Stimulated activated CD8-positive, alpha-beta memory T cell treated with anti-CD3 and anti-CD28 coated beads, Interleukin-7, amount 100 ng/mL, for 1 hour (primary cell): ENCODE measurements at regions not wholly inside any gene's neighbourhood (a gene's known extent, or its start where the extent isn't known, plus 50 kb on each side); places are given as distances from the start of the nearest gene placed in this dataset.

Source experiments
- DNase-seq, 2 donors: peaks; one replicate each; pipeline ENCODE4 v3.0.0-alpha.2; 2020; ENCODE audit warnings: low read depth in 2 of 2

DNA sequence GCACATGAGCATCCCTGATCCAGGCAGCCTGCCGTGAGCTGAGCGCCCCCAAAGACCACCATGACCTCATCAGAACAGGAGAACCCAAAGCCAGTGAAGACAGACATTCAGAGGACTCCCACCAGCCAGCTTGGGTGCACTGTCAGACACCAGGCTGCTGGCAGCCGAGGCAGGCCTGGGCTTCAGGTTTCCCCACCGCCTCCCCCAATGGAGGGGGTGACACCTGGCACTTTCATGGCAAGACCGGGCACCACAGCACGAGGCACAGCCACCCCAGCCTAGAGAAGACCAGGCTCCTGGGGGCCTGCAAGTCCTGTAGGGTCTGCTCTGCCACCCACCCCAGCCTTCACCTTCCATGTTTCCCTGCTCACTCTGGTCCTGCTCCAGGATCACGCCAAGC, 140.5 kb downstream of the C16orf95 start:
- DNase-seq = no peak

DNA sequence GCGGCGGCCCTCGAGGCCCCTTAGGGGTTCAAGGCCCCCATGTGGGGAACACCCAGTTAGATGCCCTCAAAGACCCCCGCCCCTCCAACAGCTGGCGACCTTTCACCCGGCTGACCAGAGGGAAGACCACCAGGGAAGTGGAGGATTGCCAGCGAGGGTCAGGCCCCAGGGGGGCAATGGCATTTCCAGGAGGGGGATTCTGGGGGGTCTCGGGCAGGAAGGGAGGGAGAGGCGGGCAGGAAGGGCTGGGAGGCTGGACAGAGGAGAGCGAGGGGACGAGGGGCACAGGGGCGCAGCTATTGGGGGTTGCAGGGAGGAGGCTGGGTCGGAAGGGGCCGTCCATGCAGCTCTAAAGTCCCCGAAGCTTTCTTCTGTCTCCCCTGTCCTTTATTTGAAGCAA, 139.5 kb downstream of the C16orf95 start:
- no peak for DNase-seq

DNA sequence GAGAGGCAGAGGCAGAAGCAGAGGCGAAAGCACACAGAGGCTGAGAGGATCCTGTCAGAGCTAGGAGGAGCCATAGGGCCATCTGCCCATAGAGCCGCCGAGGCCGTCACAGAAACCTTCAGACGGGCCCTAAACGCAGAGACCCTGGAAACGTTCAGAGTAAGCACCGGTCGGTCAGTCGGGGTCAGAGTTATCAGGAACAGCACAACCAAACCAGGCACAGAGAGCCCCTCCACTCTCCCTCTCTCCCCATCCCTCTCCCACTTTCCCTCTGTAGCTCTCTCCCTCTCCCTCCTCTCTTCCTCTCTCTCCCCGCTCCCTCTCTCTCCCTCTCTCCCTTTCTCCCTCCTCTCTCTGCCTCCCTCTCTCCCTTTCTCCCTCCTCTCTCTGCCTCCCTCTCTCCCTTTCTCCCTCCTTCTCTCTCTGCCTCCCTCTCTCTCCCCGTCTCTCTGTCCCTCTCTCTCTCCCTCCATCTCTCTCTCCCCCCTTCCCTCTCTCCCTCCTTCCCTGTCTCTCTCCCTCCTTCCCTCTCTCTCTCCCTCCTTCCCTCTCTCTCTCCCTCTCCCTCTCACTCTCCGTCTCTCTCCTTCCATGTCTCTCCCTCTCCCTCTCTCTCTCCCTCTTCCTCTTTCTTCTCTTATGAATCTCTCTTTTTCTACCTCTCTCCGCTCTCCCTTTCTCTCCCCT, 138.9 kb downstream of the C16orf95 start:
- DNase-seq = no peak

DNA sequence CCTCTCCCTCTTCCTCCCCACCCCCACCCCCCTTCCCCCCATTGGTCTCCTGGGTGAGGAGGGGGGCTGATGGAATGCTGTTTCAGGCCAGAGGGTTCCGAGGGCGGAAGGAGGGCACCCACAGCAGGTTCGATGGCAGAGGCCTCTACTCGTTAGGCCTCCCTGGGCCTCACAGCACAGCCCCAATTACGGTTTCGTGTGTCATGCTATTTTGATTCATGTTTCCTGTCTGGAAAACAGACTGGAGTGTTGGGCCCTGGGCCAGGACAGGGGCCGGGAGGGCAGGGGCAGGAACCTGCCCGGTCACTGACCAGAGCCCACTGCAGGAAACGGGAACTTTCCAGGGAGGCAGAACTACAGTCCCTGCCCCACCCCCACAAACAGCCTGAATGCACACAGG, 138.2 kb downstream of the C16orf95 start:
- DNase-seq = no peak

DNA sequence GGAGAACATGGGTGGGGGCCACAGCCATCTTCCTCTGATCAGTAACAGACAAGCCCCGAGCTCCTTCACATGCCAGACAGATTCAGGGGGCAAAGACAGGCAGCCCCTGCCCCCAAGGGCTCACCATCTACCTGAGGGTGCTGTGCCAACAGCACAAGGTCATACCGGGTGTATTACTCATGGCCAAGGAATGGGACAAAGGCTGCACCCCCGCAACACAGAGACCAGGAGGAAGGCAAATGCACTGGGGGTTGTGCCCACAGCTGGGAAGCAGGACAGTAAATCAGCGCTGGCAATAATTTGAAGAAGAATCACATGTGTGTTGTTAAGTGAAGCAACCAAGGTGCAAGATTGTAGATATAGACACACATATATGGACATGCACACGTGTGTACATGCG, 137.1 kb downstream of the C16orf95 start:
- no peak for DNase-seq

DNA sequence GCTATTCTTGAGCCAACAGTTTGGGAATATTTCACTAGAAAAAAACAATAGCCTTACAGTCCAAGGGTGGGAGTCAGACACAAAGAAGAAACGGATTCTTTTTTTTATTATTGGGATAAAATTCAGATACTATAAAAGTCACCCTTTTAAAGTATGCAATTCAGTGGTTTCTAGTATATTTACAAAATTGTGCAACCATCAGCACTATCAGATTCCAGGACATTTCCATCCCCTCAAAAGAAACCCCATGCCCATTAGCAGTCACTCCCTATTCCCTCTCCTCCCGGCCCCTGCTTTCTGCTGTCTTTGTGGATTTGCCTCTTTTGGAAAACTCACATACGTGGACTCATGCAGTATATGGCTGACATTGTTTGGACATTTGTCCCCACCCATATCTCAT, 134.4 kb downstream of the C16orf95 start:
- no peak for DNase-seq

DNA sequence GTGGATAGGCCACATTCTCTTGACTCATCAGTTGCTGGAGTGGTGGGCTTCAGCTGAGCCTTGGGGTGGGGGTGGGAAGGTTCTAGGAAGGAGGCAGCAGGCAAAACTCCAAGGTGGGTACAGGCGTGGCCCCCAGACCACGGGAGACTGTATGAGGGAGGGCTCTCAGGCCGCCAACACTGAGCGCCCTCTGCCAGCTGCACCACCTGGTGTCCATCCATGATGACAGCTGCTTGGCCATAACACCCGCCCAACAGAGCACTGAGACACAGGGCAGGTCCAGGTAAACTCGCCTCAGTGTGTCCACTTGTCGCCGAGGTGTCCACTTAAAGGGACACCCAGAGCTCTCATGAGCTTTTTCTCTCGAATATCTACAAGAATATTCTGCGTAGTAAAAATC, 133.5 kb downstream of the C16orf95 start:
- DNase-seq = no peak

DNA sequence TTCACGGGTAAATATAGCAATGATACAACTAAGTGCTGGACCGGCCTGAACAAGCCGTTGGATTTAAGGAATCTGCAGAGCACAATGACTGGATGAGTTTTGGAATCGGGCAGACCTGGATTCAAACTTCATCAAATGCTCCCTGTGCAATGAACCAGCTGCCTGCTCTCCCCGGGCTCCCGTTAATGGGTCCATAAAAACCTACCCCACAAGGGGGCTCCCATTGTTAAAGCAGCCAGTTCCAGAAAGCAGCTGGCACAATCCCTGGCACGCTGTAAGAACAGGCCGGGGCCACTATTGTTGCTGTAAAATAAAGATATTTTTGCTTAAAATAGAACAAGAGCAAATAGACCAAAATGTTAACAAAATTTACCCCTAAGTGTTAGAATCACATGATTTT, 131.9 kb downstream of the C16orf95 start:
- DNase-seq = no peak

DNA sequence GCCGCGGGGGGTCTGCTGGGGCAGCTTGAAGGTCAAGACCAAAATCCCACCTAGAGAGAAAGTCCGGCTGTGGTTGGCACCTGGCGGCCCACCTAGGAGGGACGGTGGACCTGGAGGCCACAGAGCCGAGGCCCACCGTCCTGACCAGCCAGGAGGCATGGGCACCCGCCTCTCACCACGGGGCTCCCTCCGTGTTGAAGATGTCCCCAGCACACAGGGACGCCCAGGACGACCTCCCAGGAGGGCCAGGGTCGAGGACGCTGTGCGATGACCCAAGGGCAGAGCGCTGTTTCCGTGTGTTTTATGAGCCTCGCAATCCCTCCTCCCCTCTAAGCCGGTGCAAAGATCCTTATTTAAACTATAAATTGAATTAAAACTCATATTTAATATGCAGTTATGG, 131.2 kb downstream of the C16orf95 start:
- DNase-seq = no peak

DNA sequence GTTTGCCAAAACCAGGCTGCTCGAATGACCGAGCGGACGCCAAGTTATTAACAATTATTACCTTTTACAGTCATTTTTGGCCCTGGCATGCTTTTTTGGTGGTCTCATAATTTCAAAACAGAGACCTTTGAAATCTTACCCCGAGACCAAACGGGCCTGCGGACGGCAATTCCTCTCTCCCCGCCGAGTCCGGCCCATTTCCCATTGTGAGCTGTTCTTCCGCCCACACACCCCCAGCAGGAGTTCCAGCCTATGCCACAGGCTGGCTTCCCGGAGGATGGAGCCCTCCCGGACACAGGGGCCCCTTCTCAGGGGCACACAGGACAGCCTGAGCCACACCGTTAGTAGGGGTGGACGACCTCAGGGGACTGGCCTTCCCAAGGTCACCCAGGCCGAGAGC, 130.7 kb downstream of the C16orf95 start:
- no peak for DNase-seq

DNA sequence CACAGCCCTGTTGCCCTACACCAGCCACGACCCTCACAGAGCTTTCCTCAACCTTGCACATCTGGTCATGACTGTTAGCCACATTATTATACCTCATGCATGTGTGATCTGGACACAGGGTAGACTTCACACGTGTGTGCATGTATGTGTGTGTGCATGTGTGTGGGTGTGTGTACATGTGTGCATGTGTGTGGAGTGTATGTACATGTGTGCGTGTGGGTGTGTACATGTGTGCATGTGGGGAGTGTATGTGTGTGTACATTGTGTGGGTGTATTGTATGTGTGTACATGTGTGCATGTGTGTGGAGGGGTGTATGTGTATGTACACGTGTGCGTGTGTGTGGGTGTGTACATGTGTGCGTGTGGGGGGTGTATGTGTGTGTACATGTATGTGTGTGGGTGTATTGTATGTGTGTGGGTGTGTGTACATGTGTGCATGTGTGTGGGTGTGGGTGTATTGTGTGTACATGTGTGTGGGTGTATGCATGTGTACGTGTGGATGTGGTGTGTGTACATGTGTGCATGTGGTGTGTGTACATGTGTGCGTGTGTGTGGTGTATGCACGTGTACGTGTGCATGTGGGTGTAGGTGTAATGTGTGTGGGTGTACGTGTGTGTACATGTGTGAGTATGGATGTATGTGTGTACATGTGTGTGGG, 130.2 kb downstream of the C16orf95 start:
- DNase-seq = no peak

DNA sequence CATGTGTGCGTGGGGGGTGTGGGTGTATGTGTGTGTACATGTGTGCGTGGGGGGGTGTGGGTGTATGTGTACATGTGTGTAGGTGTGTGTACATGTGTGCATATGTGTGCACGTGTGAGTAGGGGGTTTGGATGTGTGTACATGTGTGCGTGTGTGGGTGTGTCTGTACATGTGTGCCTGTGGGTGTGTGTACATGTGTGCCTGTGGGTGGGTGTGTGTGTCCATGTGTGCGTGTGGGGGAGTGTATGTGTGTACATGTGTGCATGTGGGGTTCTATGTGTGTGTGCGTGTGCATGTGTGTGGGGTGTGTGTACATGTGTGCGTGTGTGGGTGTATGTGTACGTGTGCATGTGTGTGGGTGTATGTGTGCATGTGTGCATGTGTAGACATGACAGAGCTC, 129.1 kb downstream of the C16orf95 start:
- no peak for DNase-seq

DNA sequence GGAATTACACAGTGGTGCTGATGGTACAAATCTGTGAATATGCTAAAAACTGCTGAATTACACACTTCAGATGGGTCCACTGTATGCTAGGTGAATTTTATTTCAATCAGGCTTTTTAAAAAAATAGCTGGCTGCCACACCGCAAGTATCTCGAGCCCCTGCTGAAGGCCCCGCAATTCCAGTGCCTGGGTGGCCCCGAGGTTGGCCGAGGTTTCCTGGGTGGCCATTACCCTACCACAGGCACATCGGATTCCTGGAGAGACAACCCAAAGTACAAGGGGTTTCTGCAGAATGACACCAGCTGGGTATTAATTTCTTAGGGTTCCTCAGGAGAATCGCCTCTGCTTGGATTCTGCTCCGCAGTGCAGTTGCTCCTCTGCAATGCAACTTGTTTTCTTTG, 127.8 kb downstream of the C16orf95 start:
- DNase-seq = no peak

DNA sequence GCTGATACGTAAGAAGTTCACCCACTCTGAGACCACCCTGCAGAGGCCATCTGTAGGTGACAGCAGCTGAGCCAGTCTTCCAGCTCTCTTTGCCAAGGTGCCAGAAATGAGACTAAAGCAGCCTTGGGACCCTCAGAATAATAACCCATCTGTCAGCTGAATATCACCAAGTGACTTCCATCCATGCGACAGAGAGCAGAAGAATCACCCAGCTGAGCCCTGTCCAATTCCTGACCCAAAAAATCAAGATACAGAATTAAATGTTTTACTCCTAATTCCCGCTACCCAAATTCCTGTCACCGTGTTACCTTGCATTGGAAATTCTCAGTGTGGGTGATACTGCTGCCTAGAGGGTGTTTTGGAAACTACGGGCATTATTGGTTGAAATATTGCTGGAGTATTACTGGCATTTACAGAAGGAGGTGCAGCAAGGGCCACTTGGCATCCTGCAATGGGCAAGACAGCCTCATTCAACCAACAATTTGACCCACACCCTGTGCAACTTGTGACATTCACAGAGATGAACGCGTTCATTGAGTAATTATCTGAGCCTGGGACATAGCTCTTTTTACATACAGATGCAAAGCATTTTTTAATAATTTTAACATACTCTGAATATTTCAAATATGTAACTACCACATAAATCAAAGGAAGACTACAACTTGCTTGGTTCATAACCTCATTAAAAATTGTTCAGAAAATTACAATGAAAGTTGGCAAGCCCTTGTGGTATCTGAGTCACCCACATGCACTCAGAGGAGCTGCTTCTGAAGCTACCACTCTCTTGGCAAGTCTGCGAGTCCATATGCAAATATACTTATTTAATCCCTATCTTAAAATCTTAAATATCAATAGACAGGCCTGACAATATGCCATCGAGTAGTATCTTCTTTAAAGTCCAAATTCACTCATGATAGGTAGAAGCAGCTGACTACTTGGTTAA, 126.6 kb downstream of the C16orf95 start:
- no peak for DNase-seq

DNA sequence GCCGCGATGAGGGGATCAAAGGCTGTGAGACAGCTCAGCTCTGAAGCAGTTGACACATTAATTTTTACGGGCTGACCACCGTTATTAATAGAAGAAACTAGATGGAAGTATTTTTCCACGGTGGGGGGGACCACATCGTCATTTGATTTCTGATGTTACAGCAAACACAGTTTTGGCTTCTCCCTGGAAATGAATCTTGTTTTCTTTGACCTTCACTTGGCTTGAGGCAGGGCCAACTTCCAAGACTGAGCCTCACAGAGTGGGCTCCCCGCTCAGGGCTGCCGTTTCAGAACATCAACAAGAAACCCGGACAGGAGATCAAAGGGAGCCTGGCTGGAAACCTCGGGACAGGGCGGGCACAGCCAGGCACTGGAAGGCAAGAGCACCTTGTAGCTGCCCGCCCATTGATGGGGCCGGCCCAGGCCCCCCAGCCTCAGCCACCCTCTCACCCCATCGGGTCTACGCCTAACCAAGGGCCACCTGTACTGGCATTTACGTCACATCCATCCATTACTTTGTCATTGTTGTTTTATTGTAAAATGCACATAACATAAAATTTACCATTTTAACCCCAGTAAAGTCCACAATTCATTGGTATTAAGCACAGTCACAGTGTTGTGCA, 124.6 kb downstream of the C16orf95 start:
- DNase-seq = no peak

DNA sequence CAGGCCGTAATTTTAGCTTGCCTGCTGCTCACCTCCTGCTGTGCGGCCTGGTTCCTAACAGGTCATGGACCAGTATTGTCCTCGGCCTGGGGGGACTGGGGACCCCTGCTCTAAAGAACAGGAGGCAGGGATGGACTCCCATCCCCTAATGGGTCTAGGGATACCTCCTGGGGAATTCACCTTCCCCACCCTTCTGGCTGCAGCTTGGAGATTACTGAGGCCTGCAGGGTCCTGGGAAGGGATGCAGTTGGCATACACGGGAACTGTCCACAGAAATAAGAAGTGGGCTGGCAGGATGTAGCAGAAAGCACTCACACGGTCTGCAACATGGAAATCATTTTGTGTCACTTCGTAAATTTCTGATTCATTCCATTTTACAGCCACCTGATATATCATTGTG, 123.0 kb downstream of the C16orf95 start:
- no peak for DNase-seq

DNA sequence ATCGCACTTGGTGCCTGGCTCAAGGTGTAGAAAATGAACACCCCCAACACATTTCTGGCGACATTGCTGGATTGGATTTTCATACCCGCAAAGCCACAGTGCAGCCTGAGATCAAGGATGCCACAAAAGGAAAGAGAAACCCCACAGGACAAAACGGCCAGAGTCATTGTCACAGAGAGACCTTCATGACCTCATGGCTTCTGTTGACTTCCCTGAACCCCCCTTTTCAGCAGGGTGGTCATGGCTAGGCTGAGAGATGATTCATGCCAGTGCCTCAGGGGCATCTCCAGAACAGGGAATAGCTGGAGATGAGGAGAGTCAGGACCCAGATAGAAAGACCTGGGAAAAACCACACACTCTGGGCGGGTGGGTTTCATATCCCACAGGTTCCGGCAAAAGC, 122.0 kb downstream of the C16orf95 start:
- DNase-seq = no peak

DNA sequence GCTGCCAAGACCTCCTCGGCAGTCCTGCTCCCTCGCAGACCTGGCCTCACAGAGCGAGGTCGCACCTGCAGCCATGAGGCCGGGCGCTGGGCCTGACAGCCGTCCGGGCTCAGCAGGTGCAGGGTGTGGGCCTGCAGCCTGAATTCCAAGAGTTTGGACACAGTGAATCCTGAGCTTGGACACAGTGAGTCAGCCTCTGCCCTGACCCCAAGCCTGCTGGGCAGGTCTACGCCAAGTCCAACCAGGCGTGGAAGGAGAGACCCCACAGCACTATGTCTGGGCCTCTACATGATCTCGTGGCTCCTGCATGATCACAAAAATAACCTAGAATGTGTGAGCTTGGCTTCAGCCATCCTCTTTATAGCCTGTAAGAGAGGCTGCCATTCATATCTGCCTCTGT, 121.0 kb downstream of the C16orf95 start:
- no peak for DNase-seq

DNA sequence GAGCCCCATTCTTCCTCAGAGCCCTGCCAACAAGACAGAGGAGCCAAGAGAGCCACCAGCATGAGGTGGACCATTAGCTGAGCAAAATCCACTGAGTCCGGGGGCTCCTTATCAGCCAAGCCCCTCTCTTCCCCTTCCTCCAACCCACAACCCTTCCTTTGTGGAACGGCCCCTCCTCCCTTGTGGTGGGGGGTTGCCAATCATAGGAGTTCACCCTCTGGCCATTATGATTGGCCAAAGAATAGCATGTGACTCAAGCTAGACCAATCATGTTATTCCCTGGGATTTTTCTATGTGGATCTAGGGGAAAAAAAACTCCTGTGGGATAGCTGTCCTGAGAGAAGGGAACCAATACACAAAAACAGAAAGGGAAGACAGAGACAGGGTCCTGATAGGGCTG, 120.5 kb downstream of the C16orf95 start:
- no peak for DNase-seq

DNA sequence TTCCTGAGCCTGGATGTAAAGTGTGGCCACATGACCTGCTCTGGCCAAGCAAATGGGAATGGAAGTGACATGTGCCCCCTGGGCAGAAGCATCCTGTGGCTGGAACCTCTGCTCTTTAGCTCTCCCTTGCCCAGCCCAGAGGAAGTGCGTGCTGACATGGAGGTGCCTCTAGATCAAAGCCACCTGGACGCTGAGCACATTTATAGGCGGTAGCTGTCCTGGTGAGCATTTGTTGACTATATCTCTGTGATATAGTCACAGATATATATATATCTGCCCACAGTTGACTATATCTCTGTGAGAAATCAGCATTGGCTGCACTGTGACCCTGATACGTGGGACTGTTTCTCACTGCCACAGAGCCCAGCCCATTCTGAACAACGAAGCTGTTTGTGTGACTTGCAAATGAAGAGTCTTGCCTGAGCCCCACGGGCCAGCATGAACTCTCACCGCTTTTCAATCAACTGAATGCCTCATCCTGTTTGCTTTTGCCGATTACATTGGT, 118.8 kb downstream of the C16orf95 start:
- no peak for DNase-seq

DNA sequence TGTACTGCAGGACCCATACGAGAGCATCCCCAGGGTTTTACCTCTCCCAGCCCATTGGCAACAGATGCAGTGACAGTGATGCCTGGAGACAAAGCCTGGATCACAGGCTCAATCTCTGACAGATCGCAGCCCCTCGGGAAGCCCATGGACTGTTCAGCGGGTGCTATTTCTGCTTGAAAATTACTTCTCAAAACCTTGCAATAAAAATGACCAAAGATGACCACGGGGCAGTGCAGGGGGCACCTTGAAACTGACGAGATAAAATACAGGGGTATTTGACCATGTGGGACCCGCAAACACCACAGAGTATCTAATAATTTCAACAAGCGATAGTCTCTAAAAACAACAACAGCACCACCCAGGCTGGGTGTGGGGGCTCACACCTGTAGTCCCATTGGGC, 118.3 kb downstream of the C16orf95 start:
- DNase-seq = no peak

DNA sequence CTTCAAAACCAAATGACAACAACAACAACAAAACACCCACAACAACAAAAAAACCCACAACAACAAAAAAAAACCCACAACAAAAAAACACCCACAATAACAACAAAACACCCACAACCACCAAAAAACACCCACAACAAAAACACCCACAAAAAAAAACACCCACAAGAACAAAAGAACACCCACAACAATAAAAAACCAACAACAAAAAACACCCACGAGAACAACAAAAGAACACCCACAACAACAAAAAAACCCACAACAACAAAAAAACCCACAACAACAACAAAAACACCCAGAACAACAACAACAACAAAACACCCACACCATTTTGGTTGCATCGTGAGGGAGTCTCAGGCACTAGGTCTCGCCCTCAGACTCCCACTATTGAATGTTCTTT, 117.8 kb downstream of the C16orf95 start:
- no peak for DNase-seq
